ENCODE measurements at regions not wholly inside any gene's neighbourhood (a gene's known extent, or its start where the extent isn't known, plus 50 kb on each side); places are given as distances from the start of the nearest gene placed in this dataset.

DNA sequence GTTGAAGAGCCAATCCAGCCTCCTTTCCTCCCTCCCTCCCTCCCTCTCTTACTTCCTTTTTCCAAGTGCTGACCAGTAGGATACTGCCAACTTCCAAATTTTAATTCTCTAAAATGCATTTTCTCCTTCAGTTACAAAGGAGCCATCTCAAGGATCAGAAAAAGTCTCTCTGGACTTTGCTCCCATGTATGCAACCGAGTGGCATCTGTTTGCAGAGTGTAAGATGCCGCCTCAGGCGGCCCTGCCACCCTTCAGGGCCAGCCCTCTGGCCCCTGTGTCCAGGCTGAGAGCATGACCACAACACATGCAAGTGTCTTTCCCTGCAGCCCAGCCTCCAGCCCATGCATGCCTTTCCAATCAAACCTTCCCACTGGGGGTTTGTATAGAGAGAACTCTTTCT lies 205.3 kb upstream of the RAB4A start:
- TF ChIP-seq, protein P1, sequence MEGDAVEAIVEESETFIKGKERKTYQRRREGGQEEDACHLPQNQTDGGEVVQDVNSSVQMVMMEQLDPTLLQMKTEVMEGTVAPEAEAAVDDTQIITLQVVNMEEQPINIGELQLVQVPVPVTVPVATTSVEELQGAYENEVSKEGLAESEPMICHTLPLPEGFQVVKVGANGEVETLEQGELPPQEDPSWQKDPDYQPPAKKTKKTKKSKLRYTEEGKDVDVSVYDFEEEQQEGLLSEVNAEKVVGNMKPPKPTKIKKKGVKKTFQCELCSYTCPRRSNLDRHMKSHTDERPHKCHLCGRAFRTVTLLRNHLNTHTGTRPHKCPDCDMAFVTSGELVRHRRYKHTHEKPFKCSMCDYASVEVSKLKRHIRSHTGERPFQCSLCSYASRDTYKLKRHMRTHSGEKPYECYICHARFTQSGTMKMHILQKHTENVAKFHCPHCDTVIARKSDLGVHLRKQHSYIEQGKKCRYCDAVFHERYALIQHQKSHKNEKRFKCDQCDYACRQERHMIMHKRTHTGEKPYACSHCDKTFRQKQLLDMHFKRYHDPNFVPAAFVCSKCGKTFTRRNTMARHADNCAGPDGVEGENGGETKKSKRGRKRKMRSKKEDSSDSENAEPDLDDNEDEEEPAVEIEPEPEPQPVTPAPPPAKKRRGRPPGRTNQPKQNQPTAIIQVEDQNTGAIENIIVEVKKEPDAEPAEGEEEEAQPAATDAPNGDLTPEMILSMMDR (conservative IDR thresholded peaks at IDR 0.05) = no peak
- TF ChIP-seq EZH2 (IDR thresholded peaks at IDR 0.05; ENCODE audit: low read depth) = no peak

All from PC-9 (cell line).